Loucy (cell line): ENCODE measurements at regions not wholly inside any gene's neighbourhood (a gene's known extent, or its start where the extent isn't known, plus 50 kb on each side); places are given as distances from the start of the nearest gene placed in this dataset.

Experiments
- H2AFZ ChIP-seq: fragments of 200-600 bp; sonication (generic); 2 replicates; pipeline ENCODE4 v1.6.0; 2016; ENCODE audit warnings: antibody characterized with exemption, mild to moderate bottlenecking, low read length, moderate library complexity
- H3F3A ChIP-seq: fragments of 200-600 bp; 2 replicates; pipeline ENCODE4 v1.6.0; 2016; ENCODE audit warnings: antibody characterized with exemption, low read depth, mild to moderate bottlenecking
- H3K27me3 ChIP-seq: fragments of 200-600 bp; sonication (generic); 2 replicates; pipeline ENCODE4 v1.6.1; 2014; ENCODE audit warnings: low read length, mild to moderate bottlenecking; ENCODE audit not compliant: insufficient read depth, poor library complexity, severe bottlenecking
- H3K36me3 ChIP-seq: fragments of 200-600 bp; sonication (generic); 2 replicates; pipeline ENCODE4 v1.6.1; 2016; ENCODE audit warnings: low read length; ENCODE audit not compliant: insufficient read depth
- H3K4me1 ChIP-seq: fragments of 200-600 bp; sonication (generic); 2 replicates; pipeline ENCODE4 v1.5.1; 2014; ENCODE audit warnings: low read length, mild to moderate bottlenecking; ENCODE audit not compliant: insufficient read depth, poor library complexity, severe bottlenecking
- H3K4me2 ChIP-seq: fragments of 200-600 bp; sonication (generic); 2 replicates; pipeline ENCODE4 v1.6.0; 2014; ENCODE audit warnings: antibody characterized with exemption, low read length, low read depth, mild to moderate bottlenecking; ENCODE audit not compliant: poor library complexity, severe bottlenecking
- H3K4me3 ChIP-seq: fragments of 200-600 bp; sonication (generic); 2 replicates; pipeline ENCODE4 v1.5.1; 2014; ENCODE audit warnings: low read length, mild to moderate bottlenecking, mixed read lengths; ENCODE audit not compliant: poor library complexity, severe bottlenecking
- H3K79me2 ChIP-seq: fragments of 200-600 bp; sonication (generic); 2 replicates; pipeline ENCODE4 v1.6.1; 2014; ENCODE audit warnings: low read length; ENCODE audit not compliant: insufficient read depth
- H3K9ac ChIP-seq: fragments of 200-600 bp; sonication (generic); 2 replicates; pipeline ENCODE4 v1.6.0; 2014; ENCODE audit warnings: mild to moderate bottlenecking, low read depth, low read length, moderate library complexity; ENCODE audit not compliant: poor library complexity, severe bottlenecking
- H3K9me2 ChIP-seq: fragments of 200-600 bp; sonication (generic); replicated peaks from 2 replicates; pipeline ENCODE4 v1.6.1; 2016; ENCODE audit warnings: low read depth, low read length, mixed read lengths
- H3K9me3 ChIP-seq: fragments of 200-600 bp; sonication (generic); 2 replicates; pipeline ENCODE4 v1.6.1; 2014; ENCODE audit warnings: mild to moderate bottlenecking, antibody characterized with exemption, low read length, low read depth; ENCODE audit not compliant: insufficient read depth
- H4K20me1 ChIP-seq: fragments of 200-600 bp; sonication (generic); 2 replicates; pipeline ENCODE4 v1.6.0; 2014; ENCODE audit warnings: antibody characterized with exemption, low read length, mild to moderate bottlenecking; ENCODE audit not compliant: insufficient read depth, poor library complexity, severe bottlenecking
- CTCF ChIP-seq: fragments of 200-600 bp; sonication (generic); conservative IDR thresholded peaks from 2 replicates; pipeline ENCODE4 v1.5.1; 2014; ENCODE audit warnings: mild to moderate bottlenecking, antibody characterized with exemption, low read length
- EZH2phosphoT487 ChIP-seq: fragments of 200-600 bp; IDR thresholded peaks from 2 replicates; pipeline ENCODE4 v1.6.1; 2018; ENCODE audit warnings: antibody characterized with exemption, mild to moderate bottlenecking, moderate library complexity, borderline replicate concordance

DNA sequence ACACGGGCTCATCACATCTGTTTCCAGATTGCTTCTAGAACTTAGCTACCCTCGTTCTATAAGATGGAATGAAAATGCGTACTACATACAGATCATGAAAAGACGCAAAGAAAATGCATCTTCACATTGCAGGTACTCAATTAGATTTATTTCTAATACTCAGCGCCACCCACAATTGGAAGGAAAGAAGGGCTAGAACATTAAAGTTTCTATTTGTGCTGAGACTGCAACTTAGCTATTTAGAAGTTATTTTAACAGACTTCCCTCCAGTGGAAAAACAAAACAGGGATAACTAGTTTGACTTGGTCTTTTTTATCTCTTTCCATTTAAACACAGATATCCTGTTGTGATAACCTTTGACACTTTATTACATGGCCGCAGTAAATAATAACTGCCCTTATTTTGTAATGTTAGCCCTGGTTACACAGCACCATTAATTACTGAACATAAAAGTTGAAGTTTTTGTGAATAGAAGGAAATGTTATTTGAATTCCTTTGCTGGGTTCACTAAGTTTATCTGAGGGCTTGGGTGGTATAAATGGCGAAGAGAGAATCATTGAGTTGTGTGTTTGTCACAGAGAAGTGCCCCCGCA lies 86.9 kb upstream of the SLC25A26 start:
- H3K9ac ChIP-seq, result no peak overlapping the region
- no peaks in the 10 kb centered on the region for H3K4me1 ChIP-seq
- H3F3A ChIP-seq, result no peaks in the 10 kb centered on the region
- H3K9me2 ChIP-seq, result no peaks in the 10 kb centered on the region
- H4K20me1 ChIP-seq, result no peaks in the 10 kb centered on the region
- H3K4me2 ChIP-seq, result no peak overlapping the region
- H3K27me3 ChIP-seq, result no peaks in the 10 kb centered on the region
- no peak overlapping the region for H2AFZ ChIP-seq
- H3K36me3 ChIP-seq, result no peaks in the 10 kb centered on the region
- H3K9me3 ChIP-seq, result no peaks in the 10 kb centered on the region
- TF ChIP-seq EZH2phosphoT487 (no peak), CTCF (no peak)
- H3K79me2 ChIP-seq, result no peaks in the 10 kb centered on the region
- H3K4me3 ChIP-seq, result no peak overlapping the region

- H4K20me1 ChIP-seq, result no peaks in the 10 kb centered on the region
- no peaks in the 10 kb centered on the region for H3K79me2 ChIP-seq
- H3F3A ChIP-seq, result no peaks in the 10 kb centered on the region
- no peak for TF ChIP-seq CTCF
- no peak for TF ChIP-seq EZH2phosphoT487
- H3K4me1 ChIP-seq, result no peaks in the 10 kb centered on the region
- no peak overlapping the region for H3K4me2 ChIP-seq
- no peak overlapping the region for H2AFZ ChIP-seq
- H3K9ac ChIP-seq, result no peak overlapping the region
- no peaks in the 10 kb centered on the region for H3K36me3 ChIP-seq
- H3K4me3 ChIP-seq, result no peak overlapping the region
- H3K9me2 ChIP-seq, result no peaks in the 10 kb centered on the region
- no peaks in the 10 kb centered on the region for H3K9me3 ChIP-seq
- no peaks in the 10 kb centered on the region for H3K27me3 ChIP-seq
Measured at GRCh38 chr3:66133050-66133757, 87.6 kb upstream of the SLC25A26 start.

- H3K36me3 ChIP-seq, result no peaks in the 10 kb centered on the region
- H3K79me2 ChIP-seq, result no peaks in the 10 kb centered on the region
- no peaks in the 10 kb centered on the region for H4K20me1 ChIP-seq
- no peak overlapping the region for H2AFZ ChIP-seq
- H3K4me1 ChIP-seq, result no peaks in the 10 kb centered on the region
- H3K4me2 ChIP-seq, result no peak overlapping the region
- H3K9me3 ChIP-seq, result no peaks in the 10 kb centered on the region
- no peaks in the 10 kb centered on the region for H3K27me3 ChIP-seq
- no peaks in the 10 kb centered on the region for H3K9me2 ChIP-seq
- H3K4me3 ChIP-seq, result no peak overlapping the region
- no peak for TF ChIP-seq CTCF
- TF ChIP-seq EZH2phosphoT487, result no peak
- no peak overlapping the region for H3K9ac ChIP-seq
- H3F3A ChIP-seq, result no peaks in the 10 kb centered on the region
Measured at GRCh38 chr3:66128623-66129022, 89.9 kb upstream of the MAGI1 start.
